GM12875 (cell line): ENCODE measurements at regions not wholly inside any gene's neighbourhood (a gene's known extent, or its start where the extent isn't known, plus 50 kb on each side); places are given as distances from the start of the nearest gene placed in this dataset.

ENCODE experiments used
- H3K4me3 ChIP-seq: one replicate; pipeline ENCODE4 v1.5.1; 2011; ENCODE audit warnings: low read depth, low read length, control low read depth
- TF ChIP-seq, protein P1 (sequence below): IDR thresholded peaks from 2 replicates; pipeline ENCODE4 v1.5.1; 2011; ENCODE audit warnings: low read depth, mild to moderate bottlenecking, control low read depth, inconsistent platforms, low read length, moderate library complexity, borderline replicate concordance; ENCODE audit not compliant: insufficient read depth

DNA sequence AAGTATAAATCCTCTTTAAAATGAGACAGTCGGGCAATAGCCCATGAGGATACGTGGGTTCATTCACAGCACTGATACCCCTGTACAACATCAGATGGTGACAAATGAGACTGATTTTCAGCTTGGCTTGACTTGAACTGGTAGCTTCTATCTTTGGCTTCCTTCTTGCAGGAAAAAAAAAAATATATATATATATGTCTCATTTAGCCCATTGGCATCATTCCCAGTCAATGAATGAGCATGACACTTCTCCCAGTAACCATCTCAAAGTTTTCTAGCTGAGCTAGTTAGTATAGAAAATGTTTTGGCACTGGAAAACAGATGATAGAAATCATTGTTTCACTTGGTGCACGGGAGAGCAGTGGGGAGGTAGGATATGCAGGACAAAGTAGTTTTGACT, 222.5 kb upstream of the TAS2R1 start:
- TF ChIP-seq, protein P1, sequence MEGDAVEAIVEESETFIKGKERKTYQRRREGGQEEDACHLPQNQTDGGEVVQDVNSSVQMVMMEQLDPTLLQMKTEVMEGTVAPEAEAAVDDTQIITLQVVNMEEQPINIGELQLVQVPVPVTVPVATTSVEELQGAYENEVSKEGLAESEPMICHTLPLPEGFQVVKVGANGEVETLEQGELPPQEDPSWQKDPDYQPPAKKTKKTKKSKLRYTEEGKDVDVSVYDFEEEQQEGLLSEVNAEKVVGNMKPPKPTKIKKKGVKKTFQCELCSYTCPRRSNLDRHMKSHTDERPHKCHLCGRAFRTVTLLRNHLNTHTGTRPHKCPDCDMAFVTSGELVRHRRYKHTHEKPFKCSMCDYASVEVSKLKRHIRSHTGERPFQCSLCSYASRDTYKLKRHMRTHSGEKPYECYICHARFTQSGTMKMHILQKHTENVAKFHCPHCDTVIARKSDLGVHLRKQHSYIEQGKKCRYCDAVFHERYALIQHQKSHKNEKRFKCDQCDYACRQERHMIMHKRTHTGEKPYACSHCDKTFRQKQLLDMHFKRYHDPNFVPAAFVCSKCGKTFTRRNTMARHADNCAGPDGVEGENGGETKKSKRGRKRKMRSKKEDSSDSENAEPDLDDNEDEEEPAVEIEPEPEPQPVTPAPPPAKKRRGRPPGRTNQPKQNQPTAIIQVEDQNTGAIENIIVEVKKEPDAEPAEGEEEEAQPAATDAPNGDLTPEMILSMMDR: no peak
- no peak overlapping the region for H3K4me3 ChIP-seq

DNA sequence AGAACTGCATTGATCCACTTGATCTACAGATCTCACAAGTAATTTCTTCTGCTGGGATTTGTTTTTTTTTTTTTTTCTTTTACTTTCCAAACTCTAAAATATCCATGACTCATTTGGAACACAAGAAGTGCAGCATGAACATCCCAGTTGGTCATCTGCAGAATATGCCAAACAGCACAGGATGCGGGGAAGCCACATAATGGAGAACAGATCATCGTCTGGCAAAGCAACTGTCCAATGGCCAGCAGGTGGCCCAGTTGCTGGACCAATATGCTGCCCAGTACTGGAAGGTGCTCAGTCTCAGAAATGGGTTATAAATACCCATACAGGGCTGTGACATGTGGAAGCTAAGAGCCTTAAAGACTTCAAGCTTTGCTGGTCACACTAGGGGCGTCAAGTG, 221.3 kb upstream of the TAS2R1 start:
- TF ChIP-seq, protein P1: no peak
- H3K4me3 ChIP-seq: no peak overlapping the region

DNA sequence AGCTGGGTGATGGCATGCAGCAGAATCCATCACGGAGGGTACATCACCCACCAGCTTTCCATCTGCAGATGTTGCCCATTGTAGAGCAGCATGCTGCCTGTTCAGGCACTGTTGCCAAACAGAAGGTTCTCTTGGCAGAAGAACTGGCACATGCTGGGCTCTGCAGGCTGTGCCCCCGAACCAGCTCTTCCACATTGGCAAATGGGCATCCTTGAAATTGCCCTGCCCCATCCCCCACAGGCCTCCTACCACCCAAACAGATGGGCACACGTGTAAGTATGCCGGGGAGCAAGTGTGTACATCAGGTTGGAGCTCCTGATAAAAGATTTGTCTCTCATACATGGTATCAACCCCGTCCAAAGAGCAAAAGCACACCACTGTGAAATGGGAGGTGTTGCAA, 220.3 kb upstream of the TAS2R1 start:
- no peak overlapping the region for H3K4me3 ChIP-seq
- TF ChIP-seq, protein P1: no peak

DNA sequence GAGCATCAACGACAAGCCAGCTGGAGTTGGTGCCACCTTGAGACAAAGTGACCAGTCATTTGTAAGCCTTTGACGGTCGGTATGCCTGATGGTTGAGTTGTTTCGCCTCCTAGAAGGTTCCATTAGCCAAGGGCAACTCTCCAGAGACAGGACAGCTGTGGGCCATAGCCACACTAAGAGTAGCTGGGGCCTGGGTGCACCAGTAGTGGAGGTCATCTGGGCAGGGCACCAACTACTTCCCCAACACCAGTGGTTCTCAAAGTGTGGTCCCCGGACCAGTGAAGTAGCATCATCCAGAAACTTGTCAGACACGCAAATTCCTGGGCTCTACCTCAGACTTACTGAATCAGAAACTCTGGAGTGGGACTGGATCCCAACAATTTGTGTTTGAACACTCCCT, 217.5 kb upstream of the TAS2R1 start:
- TF ChIP-seq, protein P1: no peak
- no peak overlapping the region for H3K4me3 ChIP-seq

DNA sequence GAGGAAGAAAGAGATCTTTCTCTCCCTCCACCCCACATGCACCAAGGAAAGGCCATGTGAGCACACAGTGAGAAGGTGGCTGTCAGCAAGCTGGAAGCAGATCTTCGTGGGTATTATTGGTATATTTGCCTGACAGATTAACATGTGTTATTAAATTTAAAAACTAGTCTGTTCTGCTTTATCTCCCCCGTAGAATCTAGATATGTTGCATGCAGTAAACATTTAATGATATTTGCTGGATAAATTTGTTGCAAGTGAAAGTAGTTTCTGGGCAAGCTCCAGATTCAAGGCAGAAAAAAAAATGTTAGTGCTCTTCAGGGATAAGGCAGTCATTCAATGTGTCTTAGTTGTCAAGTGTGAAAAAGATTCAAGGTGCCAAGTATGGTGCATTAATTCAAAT, 215.0 kb upstream of the TAS2R1 start:
- H3K4me3 ChIP-seq: no peak overlapping the region
- TF ChIP-seq, protein P1: no peak

DNA sequence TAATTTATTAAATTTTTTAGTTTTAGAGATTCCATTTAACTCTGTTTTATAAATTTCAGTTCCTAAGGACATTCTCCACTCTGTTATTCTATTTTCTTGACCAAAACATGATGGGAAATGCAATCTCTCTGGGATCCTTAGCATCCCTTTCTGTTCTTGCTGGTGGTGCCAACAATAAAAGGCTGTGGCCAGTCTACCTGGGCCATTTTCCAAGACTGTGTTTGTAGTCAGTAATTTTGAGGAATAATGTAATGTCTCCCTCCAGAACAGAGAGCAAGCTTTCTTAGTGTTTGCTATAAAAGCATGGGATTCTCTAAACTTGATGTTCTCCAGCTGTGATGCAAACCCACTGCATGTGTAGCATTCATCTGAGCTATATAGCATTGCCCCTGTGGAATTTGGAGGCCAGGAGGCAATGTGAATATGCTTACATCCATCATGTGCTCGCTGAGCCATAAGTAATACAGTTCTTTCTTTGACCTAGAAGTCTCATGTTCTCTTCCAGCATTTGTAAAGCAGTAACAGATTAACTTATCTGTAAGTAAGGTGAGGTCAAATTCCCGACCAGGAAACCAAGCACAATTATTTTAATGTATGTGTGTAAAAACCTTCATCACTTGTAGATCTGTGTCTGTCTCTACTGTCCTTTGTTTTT, 211.5 kb upstream of the TAS2R1 start:
- H3K4me3 ChIP-seq: no peak overlapping the region
- TF ChIP-seq, protein P1: no peak

DNA sequence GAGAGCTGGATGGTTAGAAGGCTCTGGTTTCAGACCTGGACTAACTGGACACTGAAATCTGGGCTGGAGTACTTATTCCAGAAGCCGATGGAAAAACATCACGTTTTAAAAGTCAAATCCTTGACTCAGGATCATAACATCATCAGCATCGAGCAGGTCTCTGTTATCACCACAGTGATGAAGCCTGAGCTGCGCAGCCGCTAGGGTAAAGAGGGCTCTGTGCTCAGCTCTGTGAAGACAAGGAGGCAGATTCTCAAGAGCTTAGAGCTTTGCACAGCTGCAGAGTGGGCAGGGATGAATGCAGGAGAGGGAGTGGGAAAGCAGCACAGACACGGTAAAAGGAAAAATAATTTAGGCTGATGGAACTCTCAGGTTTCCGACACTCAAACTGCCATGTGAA, 208.8 kb upstream of the TAS2R1 start:
- no peak overlapping the region for H3K4me3 ChIP-seq
- TF ChIP-seq, protein P1: no peak
